SK-N-MC (cell line): ENCODE measurements at regions not wholly inside any gene's neighbourhood (a gene's known extent, or its start where the extent isn't known, plus 50 kb on each side); places are given as distances from the start of the nearest gene placed in this dataset.
"Not testable (repeated sequence)": the region's sequence is repeated elsewhere in the genome, so short reads cannot be mapped to it uniquely, and the experiment has no call there.

Experiments used
- DNase-seq: peaks from one replicate; pipeline ENCODE4 v3.0.0-alpha.2; 2011; ENCODE audit warnings: low read depth, low spot score
- H3K27ac ChIP-seq: fragments of 200-600 bp; sonication (generic); 2 replicates; pipeline ENCODE4 v1.5.1; 2016; ENCODE audit warnings: mixed run types
- H3K36me3 ChIP-seq: fragments of 200-600 bp; sonication (generic); 2 replicates; pipeline ENCODE4 v1.6.1; 2017; ENCODE audit warnings: antibody characterized with exemption, low read length, mixed read lengths; ENCODE audit not compliant: insufficient read depth
- H3K4me3 ChIP-seq: fragments of 200-600 bp; sonication (generic); 2 replicates; pipeline ENCODE4 v1.5.1; 2016
- H3K9ac ChIP-seq: fragments of 200-600 bp; sonication (generic); 2 replicates; pipeline ENCODE4 v1.8.0; 2017; ENCODE audit warnings: mixed run types, mixed read lengths; ENCODE audit not compliant: insufficient read length
- H3K9me3 ChIP-seq: fragments of 200-600 bp; sonication (generic); 2 replicates; pipeline ENCODE4 v1.6.1; 2017; ENCODE audit warnings: low read depth, mild to moderate bottlenecking, antibody characterized with exemption, low read length, moderate library complexity, mixed read lengths
- EZH2 ChIP-seq: fragments of 200-600 bp; sonication (generic); IDR thresholded peaks from one replicate; pipeline ENCODE4 v1.6.1; 2017; ENCODE audit warnings: antibody characterized with exemption
- FOXP2 ChIP-seq: optimal IDR thresholded peaks from 2 replicates; pipeline ENCODE3; 2011; ENCODE audit warnings: mild to moderate bottlenecking, moderate library complexity; ENCODE audit not compliant: insufficient read depth; ENCODE audit errors: extremely low read length, control extremely low read depth
- POLR2AphosphoS5 ChIP-seq: IDR thresholded peaks from 2 replicates; pipeline ENCODE4 v1.6.1; 2012; ENCODE audit warnings: mild to moderate bottlenecking, low read depth, low read length, borderline replicate concordance

GRCh38 chr6:140500849-140501248, 1126.4 kb upstream of the CITED2 start:
- H3K36me3 ChIP-seq: no peaks in the 10 kb centered on the region
- no peak overlapping the region for H3K27ac ChIP-seq
- no peak overlapping the region for H3K4me3 ChIP-seq
- H3K9me3 ChIP-seq: no peaks in the 10 kb centered on the region
- TF ChIP-seq EZH2 (no peak), POLR2AphosphoS5 (no peak), FOXP2 (no peak)
- H3K9ac ChIP-seq: no peak overlapping the region
- no peak for DNase-seq

GRCh38 chr6:140499607-140500006, 1125.2 kb upstream of the CITED2 start:
- Histone ChIP-seq H3K9me3 (no peaks in the 10 kb centered on the region), H3K27ac (no peak overlapping the region), H3K9ac (no peak overlapping the region), H3K4me3 (no peak overlapping the region), H3K36me3 (no peaks in the 10 kb centered on the region)
- no peak for DNase-seq
- TF ChIP-seq EZH2 (no peak), FOXP2 (no peak), POLR2AphosphoS5 (no peak)

- TF ChIP-seq EZH2 (no peak), POLR2AphosphoS5 (no peak), FOXP2 (no peak)
- H3K27ac ChIP-seq: no peak overlapping the region
- no peaks in the 10 kb centered on the region for H3K9me3 ChIP-seq
- no peaks in the 10 kb centered on the region for H3K36me3 ChIP-seq
- no peak overlapping the region for H3K9ac ChIP-seq
- H3K4me3 ChIP-seq: no peak overlapping the region
- DNase-seq: no peak
Measured at GRCh38 chr6:140494321-140495108, 1120.1 kb upstream of the CITED2 start.

- not testable (repeated sequence) for H3K27ac ChIP-seq, H3K9me3 ChIP-seq, H3K9ac ChIP-seq, H3K36me3 ChIP-seq, DNase-seq, H3K4me3 ChIP-seq
Measured at GRCh38 chr6:140493470-140493869, 1119.0 kb upstream of the CITED2 start.

- no peak for DNase-seq
- no peaks in the 10 kb centered on the region for H3K9me3 ChIP-seq
- H3K27ac ChIP-seq: no peak overlapping the region
- no peaks in the 10 kb centered on the region for H3K36me3 ChIP-seq
- no peak for TF ChIP-seq FOXP2
- TF ChIP-seq POLR2AphosphoS5: no peak
- TF ChIP-seq EZH2: no peak
- no peak overlapping the region for H3K9ac ChIP-seq
- H3K4me3 ChIP-seq: no peak overlapping the region
Measured at GRCh38 chr6:140490081-140490480, 1115.6 kb upstream of the CITED2 start.

GRCh38 chr6:140487586-140487985, 1113.1 kb upstream of the CITED2 start:
- no peak overlapping the region for H3K4me3 ChIP-seq
- no peak overlapping the region for H3K27ac ChIP-seq
- TF ChIP-seq POLR2AphosphoS5 (no peak), EZH2 (no peak), FOXP2 (no peak)
- no peaks in the 10 kb centered on the region for H3K9me3 ChIP-seq
- no peak for DNase-seq
- H3K36me3 ChIP-seq: no peaks in the 10 kb centered on the region
- no peak overlapping the region for H3K9ac ChIP-seq

- Histone ChIP-seq H3K36me3 (no peaks in the 10 kb centered on the region), H3K4me3 (no peak overlapping the region), H3K27ac (no peak overlapping the region), H3K9me3 (no peaks in the 10 kb centered on the region), H3K9ac (no peak overlapping the region)
- no peak for DNase-seq
- TF ChIP-seq FOXP2 (no peak), POLR2AphosphoS5 (no peak), EZH2 (no peak)
Measured at GRCh38 chr6:140486450-140487361, 1112.3 kb upstream of the CITED2 start.

- no peaks in the 10 kb centered on the region for H3K9me3 ChIP-seq
- TF ChIP-seq POLR2AphosphoS5 (no peak), EZH2 (no peak), FOXP2 (no peak)
- no peak overlapping the region for H3K4me3 ChIP-seq
- no peak overlapping the region for H3K9ac ChIP-seq
- no peaks in the 10 kb centered on the region for H3K36me3 ChIP-seq
- H3K27ac ChIP-seq: no peak overlapping the region
- no peak for DNase-seq
Measured at GRCh38 chr6:140485740-140486449, 1111.4 kb upstream of the CITED2 start.
